Thymus (tissue), 11 donors: ENCODE measurements at regions not wholly inside any gene's neighbourhood (a gene's known extent, or its start where the extent isn't known, plus 50 kb on each side); places are given as distances from the start of the nearest gene placed in this dataset.

Experiments used
- DNase-seq, 9 donors: peaks; one replicate each; pipeline ENCODE4 v3.0.0-alpha.2; 2013; ENCODE audit warnings: low spot score in 9 of 9, low read depth in 6 of 9, missing footprints in 1 of 9
- H3K27ac ChIP-seq, 2 donors: one replicate each; pipeline ENCODE4 v1.5.1; 2013; ENCODE audit warnings: control low read depth in 1 of 2, low read depth in 1 of 2, low read length in 1 of 2, mild to moderate bottlenecking in 1 of 2, moderate library complexity in 1 of 2
- H3K27me3 ChIP-seq, 2 donors: one replicate each; pipeline ENCODE4 v1.5.1; 2013; ENCODE audit warnings: low read length in 1 of 2; ENCODE audit not compliant: control insufficient read depth in 2 of 2, insufficient read depth in 1 of 2
- H3K36me3 ChIP-seq, 2 donors: one replicate each; pipeline ENCODE4 v1.5.1; 2013; ENCODE audit warnings: low read length in 1 of 2, mild to moderate bottlenecking in 1 of 2, moderate library complexity in 1 of 2; ENCODE audit not compliant: control insufficient read depth in 2 of 2, insufficient read depth in 2 of 2
- H3K4me1 ChIP-seq, 2 donors: one replicate each; pipeline ENCODE4 v1.5.1; 2013; ENCODE audit warnings: low read length in 2 of 2; ENCODE audit not compliant: control insufficient read depth in 2 of 2, insufficient read depth in 2 of 2
- H3K4me3 ChIP-seq, 2 donors: one replicate each; pipeline ENCODE4 v1.5.1; 2013; ENCODE audit warnings: low read length in 2 of 2, control low read depth in 1 of 2, mild to moderate bottlenecking in 1 of 2
- H3K9me3 ChIP-seq, 2 donors: one replicate each; pipeline ENCODE4 v1.5.1; 2013; ENCODE audit warnings: low read length in 1 of 2, mild to moderate bottlenecking in 1 of 2; ENCODE audit not compliant: control insufficient read depth in 2 of 2, insufficient read depth in 1 of 2
- WGBS: extraction: QIAGEN DNeasy Blood & Tissue Kit; methylation state at CpG from one replicate; pipeline ENCODE4 v1.1.7; 2013; 5-methylcytosine and 5-hydroxymethylcytosine counted together
- donor health status: healthy.

- Histone ChIP-seq H3K4me3 (no peak overlapping the region), H3K36me3 (no peaks in the 10 kb centered on the region), H3K9me3 (no peaks in the 10 kb centered on the region), H3K27me3 (no peaks in the 10 kb centered on the region), H3K27ac (no peak overlapping the region), H3K4me1 (no peaks in the 10 kb centered on the region)
- 86% methylated on average over 2 of the region's 2 CpGs for WGBS
- DNase-seq = no peak
Measured at GRCh38 chr5:27491047-27491446, 452.7 kb upstream of the CDH9 start.

- Histone ChIP-seq H3K36me3 (no peaks in the 10 kb centered on the region), H3K4me1 (no peaks in the 10 kb centered on the region)
- WGBS = 88% methylated on average over 1 of the region's 1 CpG
Measured at GRCh38 chr5:27489701-27490100, 451.3 kb upstream of the CDH9 start.

GRCh38 chr5:27482663-27483062 lies 444.3 kb upstream of the CDH9 start:
- 91% methylated on average over 1 of the region's 1 CpG for WGBS
- Histone ChIP-seq H3K27ac (no peak overlapping the region), H3K27me3 (no peaks in the 10 kb centered on the region), H3K4me1 (no peaks in the 10 kb centered on the region), H3K36me3 (no peaks in the 10 kb centered on the region), H3K9me3 (no peaks in the 10 kb centered on the region), H3K4me3 (no peak overlapping the region)
- DNase-seq = no peak

More at GRCh38 chr5:27489701-27490100, 451.3 kb upstream of the CDH9 start:
- no peaks in the 10 kb centered on the region for H3K27me3 ChIP-seq
- no peak overlapping the region for H3K4me3 ChIP-seq
- no peak overlapping the region for H3K27ac ChIP-seq
- no peaks in the 10 kb centered on the region for H3K9me3 ChIP-seq
- no peak for DNase-seq

GRCh38 chr5:27479859-27480258 lies 441.5 kb upstream of the CDH9 start:
- H3K9me3 ChIP-seq = peaks cover 0 to 2% of the 10 kb centered on the region in 2 donors
- DNase-seq = no peak
- WGBS = 91% methylated on average over 4 of the region's 4 CpGs
- no peak overlapping the region for H3K4me3 ChIP-seq
- no peak overlapping the region for H3K27ac ChIP-seq
- no peaks in the 10 kb centered on the region for H3K4me1 ChIP-seq
- H3K36me3 ChIP-seq = no peaks in the 10 kb centered on the region
- no peaks in the 10 kb centered on the region for H3K27me3 ChIP-seq

- Histone ChIP-seq H3K27ac (no peak overlapping the region), H3K36me3 (no peaks in the 10 kb centered on the region), H3K4me1 (no peaks in the 10 kb centered on the region), H3K27me3 (no peaks in the 10 kb centered on the region), H3K9me3 (peaks cover 0 to 3% of the 10 kb centered on the region in 2 donors), H3K4me3 (no peak overlapping the region)
- WGBS = 86% methylated on average over 4 of the region's 4 CpGs
- DNase-seq = no peak
Measured at GRCh38 chr5:27477550-27477949, 439.2 kb upstream of the CDH9 start.

- Histone ChIP-seq H3K4me1 (no peaks in the 10 kb centered on the region), H3K4me3 (no peak overlapping the region), H3K27ac (no peak overlapping the region), H3K9me3 (peaks cover 0 to 3% of the 10 kb centered on the region in 2 donors), H3K36me3 (no peaks in the 10 kb centered on the region), H3K27me3 (no peaks in the 10 kb centered on the region)
- whole genome bisulfite sequencing = 91% methylated on average over 2 of the region's 2 CpGs
- DNase-seq = no peak
Measured at GRCh38 chr5:27476356-27476988, 438.1 kb upstream of the CDH9 start.

- Histone ChIP-seq H3K27ac (no peak overlapping the region), H3K27me3 (no peaks in the 10 kb centered on the region), H3K36me3 (no peaks in the 10 kb centered on the region), H3K9me3 (peaks cover 0 to 3% of the 10 kb centered on the region in 2 donors), H3K4me3 (no peak overlapping the region), H3K4me1 (no peaks in the 10 kb centered on the region)
- no peak for DNase-seq
- 72% methylated on average over 1 of the region's 1 CpG for WGBS
Measured at GRCh38 chr5:27475063-27475462, 436.7 kb upstream of the CDH9 start.

GRCh38 chr5:27474395-27474794 lies 436.0 kb upstream of the CDH9 start:
- H3K27ac ChIP-seq = no peak overlapping the region
- no peaks in the 10 kb centered on the region for H3K4me1 ChIP-seq
- H3K9me3 ChIP-seq = peaks cover 0 to 3% of the 10 kb centered on the region in 2 donors
- no peak for DNase-seq
- no peaks in the 10 kb centered on the region for H3K36me3 ChIP-seq
- H3K4me3 ChIP-seq = no peak overlapping the region
- no peaks in the 10 kb centered on the region for H3K27me3 ChIP-seq

- 93% methylated on average over 2 of the region's 2 CpGs for WGBS
- no peaks in the 10 kb centered on the region for H3K4me1 ChIP-seq
- no peak for DNase-seq
- peaks cover 0 to 3% of the 10 kb centered on the region in 2 donors for H3K9me3 ChIP-seq
- no peak overlapping the region for H3K27ac ChIP-seq
- H3K27me3 ChIP-seq = no peaks in the 10 kb centered on the region
- no peak overlapping the region for H3K4me3 ChIP-seq
- H3K36me3 ChIP-seq = no peaks in the 10 kb centered on the region
Measured at GRCh38 chr5:27474047-27474309, 435.6 kb upstream of the CDH9 start.
